ENCODE measurements at regions not wholly inside any gene's neighbourhood (a gene's known extent, or its start where the extent isn't known, plus 50 kb on each side); places are given as distances from the start of the nearest gene placed in this dataset.

DNA sequence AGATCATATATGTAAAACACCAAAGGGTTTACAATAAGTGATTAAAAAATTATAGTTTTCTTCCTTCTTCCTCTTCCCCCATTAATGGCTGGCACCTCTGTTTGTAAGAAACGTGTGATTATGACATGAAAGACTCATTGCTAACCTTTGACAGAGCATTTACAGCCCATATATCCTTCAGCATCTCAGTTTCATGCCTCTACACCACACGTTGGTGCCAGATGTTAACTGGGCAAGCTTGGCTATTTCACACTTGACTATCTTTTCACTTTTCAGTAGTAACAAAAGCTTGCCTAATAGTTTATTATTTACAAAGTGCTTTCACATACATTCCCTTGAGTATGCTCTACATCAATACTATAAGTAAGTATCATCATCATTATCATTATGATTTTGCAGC is 65.3 kb upstream of the C1QTNF7 start:
- peaks cover 0 to 9% (median 3%) of the 10 kb centered on the region in 6 donors for H3K4me1 ChIP-seq
- H3K27ac ChIP-seq = no peak overlapping the region
- DNase-seq = no peak
- no peaks in the 10 kb centered on the region for H3K36me3 ChIP-seq
- H3K27me3 ChIP-seq (replicated peaks in 1 of 7) = no peaks in the 10 kb centered on the region
- TF ChIP-seq, protein P1, sequence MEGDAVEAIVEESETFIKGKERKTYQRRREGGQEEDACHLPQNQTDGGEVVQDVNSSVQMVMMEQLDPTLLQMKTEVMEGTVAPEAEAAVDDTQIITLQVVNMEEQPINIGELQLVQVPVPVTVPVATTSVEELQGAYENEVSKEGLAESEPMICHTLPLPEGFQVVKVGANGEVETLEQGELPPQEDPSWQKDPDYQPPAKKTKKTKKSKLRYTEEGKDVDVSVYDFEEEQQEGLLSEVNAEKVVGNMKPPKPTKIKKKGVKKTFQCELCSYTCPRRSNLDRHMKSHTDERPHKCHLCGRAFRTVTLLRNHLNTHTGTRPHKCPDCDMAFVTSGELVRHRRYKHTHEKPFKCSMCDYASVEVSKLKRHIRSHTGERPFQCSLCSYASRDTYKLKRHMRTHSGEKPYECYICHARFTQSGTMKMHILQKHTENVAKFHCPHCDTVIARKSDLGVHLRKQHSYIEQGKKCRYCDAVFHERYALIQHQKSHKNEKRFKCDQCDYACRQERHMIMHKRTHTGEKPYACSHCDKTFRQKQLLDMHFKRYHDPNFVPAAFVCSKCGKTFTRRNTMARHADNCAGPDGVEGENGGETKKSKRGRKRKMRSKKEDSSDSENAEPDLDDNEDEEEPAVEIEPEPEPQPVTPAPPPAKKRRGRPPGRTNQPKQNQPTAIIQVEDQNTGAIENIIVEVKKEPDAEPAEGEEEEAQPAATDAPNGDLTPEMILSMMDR (IDR thresholded peaks at IDR 0.05 in 8 of 11, conservative IDR thresholded peaks at IDR 0.05 in 3 of 11) = no peak
- TF ChIP-seq POLR2AphosphoS5 (IDR thresholded peaks at IDR 0.05) (no peak), POLR2A (IDR thresholded peaks at IDR 0.05) (no peak)
- intact Hi-C loops (cut with DNase I; ENCODE audit: low total_unique reads) = no loop called here
- 51 to 74% (median 66%) methylated on average over 2 of the region's 2 CpGs for WGBS, 5 donors
- H3K9me3 ChIP-seq = no peaks in the 10 kb centered on the region
- no peak overlapping the region for H3K4me3 ChIP-seq

DNA sequence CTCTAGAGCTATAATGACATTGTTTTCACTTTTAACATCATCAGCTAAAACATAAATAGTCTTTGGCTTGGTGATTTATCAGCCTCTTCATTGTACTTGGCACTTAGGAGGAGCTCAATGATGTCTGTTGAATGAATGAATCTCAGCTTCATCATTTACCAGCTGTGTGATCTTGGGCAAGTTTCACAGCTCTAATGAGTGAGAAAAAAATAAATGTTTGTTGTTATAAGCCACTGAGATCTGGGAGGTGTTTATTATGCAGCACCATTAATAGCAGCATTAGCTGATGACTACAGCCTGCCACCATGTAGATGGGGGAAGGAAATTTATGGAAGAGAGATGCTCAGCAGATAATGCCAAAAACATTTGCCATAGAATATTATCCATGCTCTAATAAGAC is 63.6 kb upstream of the C1QTNF7 start:
- Histone ChIP-seq H3K9me3 (no peaks in the 10 kb centered on the region), H3K27me3 (replicated peaks in 1 of 7) (no peaks in the 10 kb centered on the region), H3K4me3 (no peak overlapping the region), H3K27ac (no peak overlapping the region), H3K4me1 (peaks cover 0 to 9% (median 3%) of the 10 kb centered on the region in 6 donors), H3K36me3 (no peaks in the 10 kb centered on the region)
- TF ChIP-seq, protein P1 (IDR thresholded peaks at IDR 0.05 in 8 of 11, conservative IDR thresholded peaks at IDR 0.05 in 3 of 11) = no peak
- no peak for TF ChIP-seq POLR2A (IDR thresholded peaks at IDR 0.05)
- no peak for TF ChIP-seq POLR2AphosphoS5 (IDR thresholded peaks at IDR 0.05)
- no peak for DNase-seq
- intact Hi-C loops (cut with DNase I; ENCODE audit: low total_unique reads) = no loop called here

DNA sequence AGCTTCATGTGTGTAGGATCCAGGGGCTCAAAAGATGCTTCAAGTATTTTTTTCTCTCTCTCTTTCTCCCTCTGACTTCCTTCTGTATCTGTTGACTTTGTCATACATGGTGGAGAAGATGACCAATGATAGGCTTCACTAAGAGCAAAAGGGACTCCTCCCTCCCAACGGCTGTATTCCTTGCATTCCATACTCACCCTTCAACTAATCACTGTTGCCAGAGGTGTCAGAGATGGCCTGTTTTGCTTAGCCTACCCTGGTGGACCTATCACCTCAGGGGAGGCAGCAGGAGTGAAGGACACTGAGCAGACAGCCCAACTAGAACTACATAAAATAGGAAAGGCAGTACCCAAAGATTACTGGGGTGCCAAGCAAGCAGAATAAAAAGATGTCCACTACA is 62.2 kb upstream of the C1QTNF7 start:
- H3K36me3 ChIP-seq = no peaks in the 10 kb centered on the region
- peaks cover 0 to 9% (median 3%) of the 10 kb centered on the region in 6 donors for H3K4me1 ChIP-seq
- no peaks in the 10 kb centered on the region for H3K9me3 ChIP-seq
- TF ChIP-seq POLR2A (IDR thresholded peaks at IDR 0.05) (no peak), POLR2AphosphoS5 (IDR thresholded peaks at IDR 0.05) (no peak)
- TF ChIP-seq, protein P1 (IDR thresholded peaks at IDR 0.05 in 8 of 11, conservative IDR thresholded peaks at IDR 0.05 in 3 of 11) = no peak
- intact Hi-C loops (cut with DNase I; ENCODE audit: low total_unique reads) = no loop called here
- DNase-seq = no peak
- H3K4me3 ChIP-seq = no peak overlapping the region
- peak overlapping the region in 1 of 8 donors; percentile 37 for H3K27ac ChIP-seq
- WGBS, 5 donors = 37 to 67% (median 51%) methylated on average over 1 of the region's 1 CpG
- no peaks in the 10 kb centered on the region for H3K27me3 ChIP-seq (replicated peaks in 1 of 7)

DNA sequence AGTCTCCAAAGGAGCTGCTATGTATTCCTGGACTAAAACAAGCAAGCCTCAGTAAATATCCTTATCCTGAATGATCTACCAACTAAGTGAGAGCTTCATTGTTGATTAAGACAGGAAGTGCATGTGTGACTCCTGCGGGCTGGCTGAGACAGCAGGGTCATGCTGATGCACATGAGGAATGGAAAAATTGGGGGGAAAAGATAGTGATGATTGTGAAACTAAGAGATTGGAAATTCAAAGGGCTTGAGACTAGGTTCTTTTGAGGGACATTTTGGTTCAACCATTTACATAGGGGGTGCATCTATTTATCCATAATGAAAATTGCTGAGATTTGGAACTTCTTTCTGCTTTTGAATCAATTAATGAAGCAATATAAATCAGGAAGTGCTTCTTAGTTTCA is 61.1 kb upstream of the C1QTNF7 start:
- no peaks in the 10 kb centered on the region for H3K9me3 ChIP-seq
- intact Hi-C loops (cut with DNase I; ENCODE audit: low total_unique reads) = no loop called here
- no peaks in the 10 kb centered on the region for H3K27me3 ChIP-seq (replicated peaks in 1 of 7)
- H3K36me3 ChIP-seq = no peaks in the 10 kb centered on the region
- H3K4me1 ChIP-seq = peaks cover 0 to 9% (median 5%) of the 10 kb centered on the region in 6 donors
- no peak for DNase-seq
- H3K4me3 ChIP-seq = no peak overlapping the region
- no peak for TF ChIP-seq POLR2A (IDR thresholded peaks at IDR 0.05)
- no peak for TF ChIP-seq POLR2AphosphoS5 (IDR thresholded peaks at IDR 0.05)
- TF ChIP-seq, protein P1 (IDR thresholded peaks at IDR 0.05 in 8 of 11, conservative IDR thresholded peaks at IDR 0.05 in 3 of 11) = no peak
- WGBS, 5 donors = 21 to 41% (median 27%) methylated on average over 1 of the region's 1 CpG
- H3K27ac ChIP-seq = peak overlapping the region in 6 of 8 donors; percentile 5 to 62 (median 13)
